ENCODE measurements at regions not wholly inside any gene's neighbourhood (a gene's known extent, or its start where the extent isn't known, plus 50 kb on each side); places are given as distances from the start of the nearest gene placed in this dataset.

DNA sequence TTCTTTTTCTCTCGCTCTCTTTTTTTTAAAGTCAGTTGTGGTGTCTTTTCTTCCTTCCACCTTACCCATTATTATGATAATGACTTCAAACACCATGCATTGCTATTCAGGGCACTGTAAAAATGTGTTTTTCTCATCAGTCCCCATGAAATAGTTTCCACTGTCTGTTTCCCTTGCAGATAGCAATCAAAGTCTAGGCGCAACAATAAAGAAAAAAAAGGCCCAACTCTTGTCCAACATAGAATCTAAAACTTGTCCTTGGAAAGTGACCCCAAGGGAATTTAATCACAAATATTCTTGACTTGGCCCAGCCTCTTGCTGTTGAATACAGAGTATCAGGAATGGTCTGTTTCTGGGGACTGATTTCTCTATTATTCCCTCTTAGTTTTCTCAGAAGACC lies 382.5 kb downstream of the PLPP3 start:
- TF ChIP-seq, protein P1, sequence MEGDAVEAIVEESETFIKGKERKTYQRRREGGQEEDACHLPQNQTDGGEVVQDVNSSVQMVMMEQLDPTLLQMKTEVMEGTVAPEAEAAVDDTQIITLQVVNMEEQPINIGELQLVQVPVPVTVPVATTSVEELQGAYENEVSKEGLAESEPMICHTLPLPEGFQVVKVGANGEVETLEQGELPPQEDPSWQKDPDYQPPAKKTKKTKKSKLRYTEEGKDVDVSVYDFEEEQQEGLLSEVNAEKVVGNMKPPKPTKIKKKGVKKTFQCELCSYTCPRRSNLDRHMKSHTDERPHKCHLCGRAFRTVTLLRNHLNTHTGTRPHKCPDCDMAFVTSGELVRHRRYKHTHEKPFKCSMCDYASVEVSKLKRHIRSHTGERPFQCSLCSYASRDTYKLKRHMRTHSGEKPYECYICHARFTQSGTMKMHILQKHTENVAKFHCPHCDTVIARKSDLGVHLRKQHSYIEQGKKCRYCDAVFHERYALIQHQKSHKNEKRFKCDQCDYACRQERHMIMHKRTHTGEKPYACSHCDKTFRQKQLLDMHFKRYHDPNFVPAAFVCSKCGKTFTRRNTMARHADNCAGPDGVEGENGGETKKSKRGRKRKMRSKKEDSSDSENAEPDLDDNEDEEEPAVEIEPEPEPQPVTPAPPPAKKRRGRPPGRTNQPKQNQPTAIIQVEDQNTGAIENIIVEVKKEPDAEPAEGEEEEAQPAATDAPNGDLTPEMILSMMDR (IDR thresholded peaks at IDR 0.05), result no peak
- no peak for TF ChIP-seq ZFX (IDR thresholded peaks at IDR 0.05; ENCODE audit: borderline replicate concordance)

Measured in 22Rv1 (cell line).